ENCODE measurements at regions not wholly inside any gene's neighbourhood (a gene's known extent, or its start where the extent isn't known, plus 50 kb on each side); places are given as distances from the start of the nearest gene placed in this dataset.

- DNase-seq, result no peak
- Histone ChIP-seq H3K36me3 (ENCODE audit: insufficient read depth in 1 of 2, low read depth in 1 of 2) (no peaks in the 10 kb centered on the region), H3K4me3 (no peak overlapping the region), H3K9me3 (no peaks in the 10 kb centered on the region), H3K27ac (no peak overlapping the region), H3K27me3 (ENCODE audit: insufficient read depth in 3 of 3, low read length in 2 of 3) (no peaks in the 10 kb centered on the region), H3K4me1 (peaks cover 7% of the 10 kb centered on the region)
- ATAC-seq, result no peak
- TF ChIP-seq CTCF (IDR thresholded peaks at IDR 0.05), result no peak
- intact Hi-C loops (cut with DNase I), result no loop called here
- WGBS, 3 donors, result 86 to 94% (median 87%) methylated on average over 11 of the region's 11 CpGs
Measured at GRCh38 chr20:57807401-57808263, 97.8 kb upstream of the PMEPA1 start.

DNA sequence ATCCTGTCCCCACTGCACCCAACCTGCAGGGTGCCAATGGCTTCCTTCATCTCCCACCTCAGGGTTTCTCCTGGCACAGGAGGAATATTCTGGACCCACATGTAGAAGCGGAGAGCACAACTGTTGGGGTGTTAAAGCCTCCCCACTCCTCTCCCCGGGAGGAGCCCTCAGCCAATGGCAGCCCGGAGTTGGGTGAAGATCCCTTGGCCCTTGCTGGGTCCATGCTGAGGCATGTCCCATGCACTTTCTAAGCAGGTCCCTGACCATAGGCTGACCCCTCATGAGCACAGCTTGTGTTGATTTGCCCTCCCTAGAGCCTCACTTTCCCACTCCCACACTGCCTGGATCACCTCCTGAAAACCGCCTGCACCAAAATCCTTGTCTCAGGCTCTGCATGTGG lies 97.2 kb upstream of the PMEPA1 start:
- Histone ChIP-seq H3K27ac (no peak overlapping the region), H3K27me3 (ENCODE audit: insufficient read depth in 3 of 3, low read length in 2 of 3) (no peaks in the 10 kb centered on the region), H3K36me3 (ENCODE audit: insufficient read depth in 1 of 2, low read depth in 1 of 2) (no peaks in the 10 kb centered on the region), H3K4me3 (no peak overlapping the region), H3K4me1 (peaks cover 3% of the 10 kb centered on the region), H3K9me3 (no peaks in the 10 kb centered on the region)
- WGBS, 3 donors, result 97 to 100% (median 98%) methylated on average over 4 of the region's 4 CpGs
- DNase-seq, result no peak
- no peak for TF ChIP-seq CTCF (IDR thresholded peaks at IDR 0.05)
- intact Hi-C loops (cut with DNase I), result no loop called here
- no peak for ATAC-seq

DNA sequence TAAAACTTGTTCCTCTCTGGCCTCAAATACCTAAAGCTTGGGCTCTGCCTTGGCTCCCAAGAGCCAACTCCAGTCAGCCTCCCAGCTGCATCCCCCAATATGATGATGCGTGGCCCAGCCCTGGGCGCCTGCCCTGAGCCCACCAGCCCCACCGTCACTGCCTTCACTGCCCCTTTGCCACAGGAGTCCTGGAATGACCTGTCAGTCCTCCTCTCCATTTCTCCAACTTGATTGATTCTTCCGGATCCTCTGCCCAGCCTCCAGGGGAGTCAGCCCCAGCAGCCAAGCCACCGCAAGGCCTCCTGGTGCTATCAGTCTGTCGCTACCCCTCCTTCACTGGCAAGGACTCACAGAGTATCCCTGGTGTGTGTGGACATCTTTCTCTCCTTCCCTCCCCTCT lies 96.7 kb upstream of the PMEPA1 start:
- no peak overlapping the region for H3K4me3 ChIP-seq
- intact Hi-C loops (cut with DNase I), result no loop called here
- TF ChIP-seq CTCF (IDR thresholded peaks at IDR 0.05), result no peak
- no peaks in the 10 kb centered on the region for H3K9me3 ChIP-seq
- ATAC-seq, result no peak
- H3K27ac ChIP-seq, result no peak overlapping the region
- no peaks in the 10 kb centered on the region for H3K27me3 ChIP-seq (ENCODE audit: insufficient read depth in 3 of 3, low read length in 2 of 3)
- H3K4me1 ChIP-seq, result peaks cover 3% of the 10 kb centered on the region
- 97 to 100% (median 98%) methylated on average over 6 of the region's 6 CpGs for WGBS, 3 donors
- no peaks in the 10 kb centered on the region for H3K36me3 ChIP-seq (ENCODE audit: insufficient read depth in 1 of 2, low read depth in 1 of 2)
- no peak for DNase-seq

DNA sequence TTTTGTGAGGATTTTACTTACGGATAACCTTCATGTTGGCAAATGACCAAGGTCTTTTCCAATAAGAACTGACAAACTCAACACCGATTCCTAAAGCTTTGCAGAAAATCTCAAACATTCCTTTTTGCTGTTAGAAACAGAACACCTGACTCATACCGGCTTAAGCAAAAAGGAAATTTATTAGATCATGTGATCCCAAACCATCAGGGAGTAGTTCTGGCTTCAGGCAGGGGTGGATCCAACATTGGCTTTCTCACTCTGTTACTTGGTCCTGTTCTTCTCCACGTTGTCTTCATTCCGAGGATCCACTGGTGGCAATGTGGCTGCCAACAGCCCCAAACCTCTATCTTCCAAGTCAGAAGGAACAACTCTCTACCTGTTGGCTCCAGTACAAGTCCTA lies 95.9 kb upstream of the PMEPA1 start:
- 71 to 76% (median 73%) methylated on average over 5 of the region's 5 CpGs for WGBS, 3 donors

More for the DNA sequence above, 95.9 kb upstream of the PMEPA1 start:
- no peak overlapping the region for H3K27ac ChIP-seq
- intact Hi-C loops (cut with DNase I), result no loop called here
- TF ChIP-seq CTCF (IDR thresholded peaks at IDR 0.05), result no peak
- H3K4me3 ChIP-seq, result no peak overlapping the region
- no peaks in the 10 kb centered on the region for H3K9me3 ChIP-seq
- no peaks in the 10 kb centered on the region for H3K27me3 ChIP-seq (ENCODE audit: insufficient read depth in 3 of 3, low read length in 2 of 3)
- H3K4me1 ChIP-seq, result peaks cover under 1% of the 10 kb centered on the region
- DNase-seq, result no peak
- ATAC-seq, result no peak
- no peaks in the 10 kb centered on the region for H3K36me3 ChIP-seq (ENCODE audit: insufficient read depth in 1 of 2, low read depth in 1 of 2)

All from psoas muscle (tissue), 7 donors.